PC-3 (cell line): ENCODE measurements at regions not wholly inside any gene's neighbourhood (a gene's known extent, or its start where the extent isn't known, plus 50 kb on each side); places are given as distances from the start of the nearest gene placed in this dataset.
"Not testable (repeated sequence)": the region's sequence is repeated elsewhere in the genome, so short reads cannot be mapped to it uniquely, and the experiment has no call there.

Source experiments
- ATAC-seq: fragments of 200-7000 bp; cut with Tn5 transposase; 2 replicates; pipeline ENCODE4 v1.9.1; 2020; ENCODE audit warnings: mild to moderate bottlenecking, moderate library complexity
- BruUV-seq: library from RNA; stranded (reverse); fragments of 400-500 nt; replicated peaks from 2 replicates; lab custom pipeline; 2021; lab: Mats Ljungman, UMichigan
- CTCF ChIA-PET: fragments of 300-600 bp; sonication (Branson Sonifier 250); formaldehyde crosslinking; loops from one replicate; lab custom pipeline; 2022; ENCODE audit warnings: antibody characterized with exemption; lab: Charles Lee
- POLR2A ChIA-PET: fragments of 300-600 bp; sonication (Branson Sonifier 250); formaldehyde crosslinking; loops from one replicate; lab custom pipeline; 2022; ENCODE audit warnings: antibody characterized with exemption; ENCODE audit not compliant: unreplicated experiment; lab: Charles Lee
- DNase-seq: peaks from one replicate; pipeline ENCODE4 v3.0.0-alpha.2; 2015
- H2AFZ ChIP-seq: fragments of 300-600 bp; sonication (generic); 2 replicates; pipeline ENCODE4 v1.6.0; 2016; ENCODE audit warnings: antibody characterized with exemption, low read length
- H3F3A ChIP-seq: fragments of 300-600 bp; sonication (generic); one replicate; pipeline ENCODE4 v1.6.0; 2017; ENCODE audit warnings: antibody characterized with exemption, low read length, control low read depth, mild to moderate bottlenecking; ENCODE audit not compliant: unreplicated experiment
- H3K27ac ChIP-seq: fragments of 300-600 bp; sonication (generic); 2 replicates; pipeline ENCODE4 v1.5.1; 2016; ENCODE audit warnings: mild to moderate bottlenecking, low read length
- H3K27me3 ChIP-seq: fragments of 300-600 bp; sonication (generic); 2 replicates; pipeline ENCODE4 v1.6.1; 2016; ENCODE audit warnings: low read length, mixed read lengths
- H3K36me3 ChIP-seq: fragments of 300-600 bp; sonication (generic); 2 replicates; pipeline ENCODE4 v1.6.1; 2016; ENCODE audit warnings: low read depth, mixed run types, low read length, mixed read lengths
- H3K4me1 ChIP-seq: fragments of 300-600 bp; sonication (generic); 2 replicates; pipeline ENCODE4 v1.5.1; 2016; ENCODE audit warnings: low read length; ENCODE audit not compliant: insufficient read depth
- H3K4me2 ChIP-seq: fragments of 300-600 bp; sonication (generic); 2 replicates; pipeline ENCODE4 v1.6.0; 2016; ENCODE audit warnings: low read length
- H3K4me3 ChIP-seq: fragments of 300-600 bp; sonication (generic); 2 replicates; pipeline ENCODE4 v1.5.1; 2016; ENCODE audit warnings: mild to moderate bottlenecking, low read length, mixed read lengths
- H3K79me2 ChIP-seq: fragments of 300-600 bp; sonication (generic); 2 replicates; pipeline ENCODE4 v1.6.1; 2017; ENCODE audit warnings: low read length, mixed read lengths
- H3K9ac ChIP-seq: fragments of 300-600 bp; sonication (generic); 2 replicates; pipeline ENCODE4 v1.6.0; 2016; ENCODE audit warnings: mild to moderate bottlenecking, low read length
- H3K9me2 ChIP-seq: fragments of 300-600 bp; sonication (generic); replicated peaks from 2 replicates; pipeline ENCODE4 v1.6.1; 2016; ENCODE audit warnings: mixed run types, low read length, mixed read lengths
- H3K9me3 ChIP-seq: fragments of 300-600 bp; sonication (generic); 2 replicates; pipeline ENCODE4 v1.6.1; 2016; ENCODE audit warnings: low read length, mixed read lengths
- H4K20me1 ChIP-seq: fragments of 300-600 bp; sonication (generic); 2 replicates; pipeline ENCODE4 v1.6.1; 2016; ENCODE audit warnings: low read length, mixed read lengths
- EZH2 ChIP-seq: fragments of 300-600 bp; sonication (generic); IDR thresholded peaks from one replicate; pipeline ENCODE4 v1.6.1; 2017; ENCODE audit warnings: antibody characterized with exemption, mild to moderate bottlenecking, low read length; ENCODE audit not compliant: unreplicated experiment
- EZH2phosphoT487 ChIP-seq: fragments of 300-600 bp; sonication (generic); IDR thresholded peaks from 2 replicates; pipeline ENCODE4 v1.6.1; 2018; ENCODE audit warnings: mild to moderate bottlenecking, antibody characterized with exemption, low read length, borderline replicate concordance
- intact Hi-C: fragments of 100-400 bp; cut with micrococcal nuclease; formaldehyde crosslinking; loops from 2 replicates; pipeline ENCODE4 v1.9.0; 2023
- TF ChIP-seq, protein P1 (sequence below): fragments of 300-600 bp; sonication (generic); conservative IDR thresholded peaks from 2 replicates; pipeline ENCODE4 v1.5.1; 2017; ENCODE audit warnings: antibody characterized with exemption, low read depth, mild to moderate bottlenecking, low read length

DNA sequence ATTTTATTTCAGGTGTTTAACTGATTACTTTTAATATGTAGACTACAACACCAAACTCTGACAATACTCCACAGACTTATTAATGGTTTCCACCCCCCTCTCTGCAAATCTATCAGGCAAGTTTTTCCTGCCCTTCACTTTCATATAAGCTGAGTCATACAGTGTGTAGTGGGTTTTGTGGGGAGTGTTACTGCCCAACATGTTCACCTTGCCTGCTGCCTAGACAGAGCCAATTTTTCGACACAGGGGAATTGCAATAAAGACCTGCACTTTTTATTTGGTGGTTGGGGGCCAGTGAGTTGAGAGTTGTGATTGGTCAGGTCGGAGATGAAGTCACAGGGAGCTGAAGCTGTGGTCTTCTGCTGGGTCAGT is 119.7 kb downstream of the PPIAL4G start:
- Histone ChIP-seq H3K36me3 (no peaks in the 10 kb centered on the region), H3K4me3 (no peak overlapping the region), H3K4me2 (peak overlapping the region; percentile 49), H3K9me2 (no peaks in the 10 kb centered on the region), H3K4me1 (peaks cover 18% of the 10 kb centered on the region), H2AFZ (no peak overlapping the region), H3K79me2 (no peaks in the 10 kb centered on the region), H3F3A (no peaks in the 10 kb centered on the region), H4K20me1 (no peaks in the 10 kb centered on the region), H3K27me3 (no peaks in the 10 kb centered on the region), H3K27ac (no peak overlapping the region), H3K9me3 (no peaks in the 10 kb centered on the region), H3K9ac (no peak overlapping the region)
- ChIA-PET POLR2A (no interaction called here), CTCF (no interaction called here)
- TF ChIP-seq, protein P1, sequence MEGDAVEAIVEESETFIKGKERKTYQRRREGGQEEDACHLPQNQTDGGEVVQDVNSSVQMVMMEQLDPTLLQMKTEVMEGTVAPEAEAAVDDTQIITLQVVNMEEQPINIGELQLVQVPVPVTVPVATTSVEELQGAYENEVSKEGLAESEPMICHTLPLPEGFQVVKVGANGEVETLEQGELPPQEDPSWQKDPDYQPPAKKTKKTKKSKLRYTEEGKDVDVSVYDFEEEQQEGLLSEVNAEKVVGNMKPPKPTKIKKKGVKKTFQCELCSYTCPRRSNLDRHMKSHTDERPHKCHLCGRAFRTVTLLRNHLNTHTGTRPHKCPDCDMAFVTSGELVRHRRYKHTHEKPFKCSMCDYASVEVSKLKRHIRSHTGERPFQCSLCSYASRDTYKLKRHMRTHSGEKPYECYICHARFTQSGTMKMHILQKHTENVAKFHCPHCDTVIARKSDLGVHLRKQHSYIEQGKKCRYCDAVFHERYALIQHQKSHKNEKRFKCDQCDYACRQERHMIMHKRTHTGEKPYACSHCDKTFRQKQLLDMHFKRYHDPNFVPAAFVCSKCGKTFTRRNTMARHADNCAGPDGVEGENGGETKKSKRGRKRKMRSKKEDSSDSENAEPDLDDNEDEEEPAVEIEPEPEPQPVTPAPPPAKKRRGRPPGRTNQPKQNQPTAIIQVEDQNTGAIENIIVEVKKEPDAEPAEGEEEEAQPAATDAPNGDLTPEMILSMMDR, result no peak
- TF ChIP-seq EZH2 (no peak), EZH2phosphoT487 (no peak)
- ATAC-seq (no peak), DNase-seq (peak; percentile 72)
- BruUV-seq, result no TSS peak
- intact Hi-C loops, result no loop called here

DNA sequence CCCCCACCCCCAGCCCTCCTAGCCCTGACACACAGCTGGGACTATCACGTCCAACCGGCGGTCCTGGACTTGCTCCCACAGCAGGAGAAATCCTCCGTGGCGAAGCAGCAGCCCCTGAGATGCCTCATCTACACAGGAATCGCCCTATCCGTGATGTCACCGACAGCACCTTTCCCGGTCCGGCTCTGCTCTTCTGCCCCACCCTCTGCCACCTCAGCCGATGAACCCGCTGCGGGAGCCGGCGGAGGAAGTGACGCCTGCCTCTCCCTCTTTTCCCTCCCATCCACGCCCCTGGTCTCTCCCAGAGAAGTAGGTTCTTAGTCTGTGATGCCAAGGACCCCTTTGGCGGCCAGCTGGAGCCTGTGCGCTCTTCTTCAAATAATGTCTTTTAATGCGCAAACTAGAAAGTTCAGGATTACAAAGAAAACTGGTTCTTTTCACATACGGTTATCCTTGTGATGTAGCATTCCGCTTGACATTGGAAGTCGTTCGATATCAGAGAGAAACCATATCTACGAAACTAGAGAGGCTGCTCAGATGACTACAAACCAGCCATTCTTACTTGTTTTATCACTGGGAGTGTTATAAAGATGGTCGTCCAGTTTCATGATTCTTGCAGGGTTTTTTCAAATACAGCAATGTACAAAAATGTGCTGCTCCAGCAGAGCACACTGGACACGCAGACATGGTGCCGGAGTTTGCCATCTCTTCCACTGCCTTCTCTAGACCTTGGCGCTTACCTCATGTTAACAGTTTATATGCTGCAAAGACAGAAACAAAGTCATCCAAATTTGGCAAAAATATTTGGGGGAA is 120.3 kb downstream of the PPIAL4G start:
- POLR2A ChIA-PET, result no interaction called here
- no peaks in the 10 kb centered on the region for H4K20me1 ChIP-seq
- CTCF ChIA-PET, result no interaction called here
- peak overlapping the region; percentile 49 for H3K4me2 ChIP-seq
- no peak for ATAC-seq
- no peak for DNase-seq
- H3K9me3 ChIP-seq, result no peaks in the 10 kb centered on the region
- H3K79me2 ChIP-seq, result no peaks in the 10 kb centered on the region
- intact Hi-C loops, result no loop called here
- no TSS peak for BruUV-seq
- H3K4me3 ChIP-seq, result no peak overlapping the region
- H3K9ac ChIP-seq, result no peak overlapping the region
- no peaks in the 10 kb centered on the region for H3K9me2 ChIP-seq
- H3K27me3 ChIP-seq, result no peaks in the 10 kb centered on the region
- H3K36me3 ChIP-seq, result no peaks in the 10 kb centered on the region
- H2AFZ ChIP-seq, result no peak overlapping the region
- no peaks in the 10 kb centered on the region for H3F3A ChIP-seq
- no peak for TF ChIP-seq EZH2phosphoT487
- no peak for TF ChIP-seq EZH2
- TF ChIP-seq, protein P1, result no peak
- H3K4me1 ChIP-seq, result peaks cover 18% of the 10 kb centered on the region
- no peak overlapping the region for H3K27ac ChIP-seq

DNA sequence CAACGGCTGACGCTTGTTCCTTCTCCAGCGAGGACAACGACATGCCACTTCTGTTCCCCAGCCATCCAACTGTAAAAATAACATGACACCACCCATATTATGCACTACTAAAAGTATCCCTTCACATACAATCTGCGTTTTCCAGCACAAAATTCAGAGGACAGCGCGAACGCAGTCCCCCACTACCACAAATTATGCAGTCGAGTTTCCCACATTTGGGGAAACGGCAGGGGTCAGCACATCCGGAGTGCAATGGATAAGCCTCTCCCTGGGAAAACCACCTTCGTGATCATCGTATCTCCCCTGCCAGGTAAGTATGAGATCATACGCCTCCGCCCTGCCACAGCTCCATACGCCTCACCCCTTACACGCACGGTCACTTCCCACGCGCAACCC is 120.9 kb downstream of the PPIAL4G start:
- no peak for TF ChIP-seq EZH2
- no peak for TF ChIP-seq EZH2phosphoT487
- TF ChIP-seq, protein P1, result no peak
- H3K4me3 ChIP-seq, result no peak overlapping the region
- H3K9me2 ChIP-seq, result no peaks in the 10 kb centered on the region
- no peak overlapping the region for H3K9ac ChIP-seq
- ATAC-seq (no peak), DNase-seq (no peak)
- H4K20me1 ChIP-seq, result no peaks in the 10 kb centered on the region
- no peaks in the 10 kb centered on the region for H3K9me3 ChIP-seq
- H3K36me3 ChIP-seq, result no peaks in the 10 kb centered on the region
- no peaks in the 10 kb centered on the region for H3F3A ChIP-seq
- intact Hi-C loops, result no loop called here
- peaks cover 22% of the 10 kb centered on the region for H3K4me1 ChIP-seq
- no peak overlapping the region for H2AFZ ChIP-seq
- no TSS peak for BruUV-seq
- no peak overlapping the region for H3K27ac ChIP-seq
- H3K27me3 ChIP-seq, result no peaks in the 10 kb centered on the region
- POLR2A ChIA-PET, result no interaction called here
- H3K79me2 ChIP-seq, result no peaks in the 10 kb centered on the region
- CTCF ChIA-PET, result no interaction called here
- H3K4me2 ChIP-seq, result no peak overlapping the region

DNA sequence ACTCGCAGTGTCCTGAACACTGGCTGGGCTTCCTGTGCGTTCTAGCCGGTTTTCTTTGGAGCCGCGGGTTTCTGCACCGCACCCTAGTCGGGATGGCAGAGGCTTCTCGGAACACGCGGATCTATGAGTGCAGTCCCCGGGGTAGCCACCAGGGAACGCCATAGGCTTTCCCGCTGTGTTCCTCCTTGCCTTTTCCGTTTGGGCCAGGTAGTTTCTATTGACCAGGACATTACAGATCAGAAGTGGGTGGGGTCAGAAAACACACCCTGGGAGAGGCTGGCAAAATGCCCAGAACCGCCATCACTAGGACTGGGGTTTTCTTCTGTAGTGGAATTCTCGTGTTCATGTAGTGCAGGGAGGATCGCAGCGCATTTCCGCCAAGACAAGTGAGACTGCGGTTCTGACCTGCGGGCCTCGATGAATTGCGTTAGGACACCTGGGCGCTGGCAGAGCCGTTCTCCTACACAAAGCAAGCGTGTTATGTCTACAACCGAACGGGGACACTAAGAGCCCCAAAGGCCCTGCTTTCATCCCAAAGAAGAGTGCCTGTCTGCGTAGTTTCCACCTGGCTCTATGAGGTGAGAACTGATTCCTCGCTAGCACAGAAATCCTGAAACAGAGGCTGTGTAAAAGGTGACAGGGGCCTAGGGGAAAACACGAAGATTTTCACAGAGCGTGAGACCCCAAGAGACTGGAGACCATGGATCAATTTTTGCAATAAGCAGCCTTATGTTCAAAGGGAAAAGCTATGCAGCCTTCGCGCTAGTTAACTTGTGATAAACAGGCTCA is 121.5 kb downstream of the PPIAL4G start:
- H3K4me3 ChIP-seq, H3K36me3 ChIP-seq, BruUV-seq, intact Hi-C loops, H3K79me2 ChIP-seq, H3K9me3 ChIP-seq, H3K4me2 ChIP-seq, POLR2A ChIA-PET, H3K9me2 ChIP-seq, H3F3A ChIP-seq, H4K20me1 ChIP-seq, H3K27ac ChIP-seq, CTCF ChIA-PET, ATAC-seq, H2AFZ ChIP-seq, DNase-seq, H3K27me3 ChIP-seq, H3K9ac ChIP-seq: not testable (repeated sequence)
- H3K4me1 ChIP-seq, result peaks cover 22% of the 10 kb centered on the region
